ENCODE measurements at regions not wholly inside any gene's neighbourhood (a gene's known extent, or its start where the extent isn't known, plus 50 kb on each side); places are given as distances from the start of the nearest gene placed in this dataset.

GRCh38 chr2:204335451-204336058, 209.7 kb upstream of the PARD3B start:
- no peak for TF ChIP-seq CTCF (IDR thresholded peaks at IDR 0.05)
- no peak for TF ChIP-seq REST (IDR thresholded peaks at IDR 0.05)
- TF ChIP-seq RAD21 (conservative IDR thresholded peaks at IDR 0.05 in 1 of 2, IDR thresholded peaks at IDR 0.05 in 1 of 2), result no peak
- TF ChIP-seq HOXB5 (CRISPR knock-in tag; IDR thresholded peaks at IDR 0.05), result no peak
- TF ChIP-seq MYC (IDR thresholded peaks at IDR 0.05; ENCODE audit: borderline replicate concordance, low read length), result no peak
- TF ChIP-seq EHMT2 (IDR thresholded peaks at IDR 0.05; ENCODE audit: low read depth), result no peak
- no peak for TF ChIP-seq KDM1A (IDR thresholded peaks at IDR 0.05; ENCODE audit: low read depth)
- no peak for TF ChIP-seq POLR2A (IDR thresholded peaks at IDR 0.05; ENCODE audit: low read length)
